ENCODE measurements at regions not wholly inside any gene's neighbourhood (a gene's known extent, or its start where the extent isn't known, plus 50 kb on each side); places are given as distances from the start of the nearest gene placed in this dataset.

DNA sequence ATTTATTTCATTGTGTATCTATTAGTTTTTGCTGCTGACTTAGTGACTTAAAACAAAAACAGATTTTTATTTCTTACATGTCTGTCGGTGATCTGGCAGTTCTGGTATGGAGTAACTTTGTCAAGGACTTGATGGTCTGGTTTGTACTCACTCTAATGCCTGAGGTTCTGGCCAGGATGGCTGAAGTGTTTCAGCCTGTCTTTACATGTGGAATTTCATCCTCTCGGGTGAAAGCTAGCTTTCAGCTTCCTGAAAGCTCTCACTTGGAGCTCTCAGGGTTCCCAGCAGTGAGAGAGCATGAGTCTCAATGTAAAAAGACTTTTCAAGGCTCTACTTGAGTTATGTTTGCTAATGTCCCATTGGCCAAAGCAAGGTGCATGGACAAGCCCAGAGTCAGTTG is 216.4 kb downstream of the NR4A2 start:
- TF ChIP-seq, protein P1, sequence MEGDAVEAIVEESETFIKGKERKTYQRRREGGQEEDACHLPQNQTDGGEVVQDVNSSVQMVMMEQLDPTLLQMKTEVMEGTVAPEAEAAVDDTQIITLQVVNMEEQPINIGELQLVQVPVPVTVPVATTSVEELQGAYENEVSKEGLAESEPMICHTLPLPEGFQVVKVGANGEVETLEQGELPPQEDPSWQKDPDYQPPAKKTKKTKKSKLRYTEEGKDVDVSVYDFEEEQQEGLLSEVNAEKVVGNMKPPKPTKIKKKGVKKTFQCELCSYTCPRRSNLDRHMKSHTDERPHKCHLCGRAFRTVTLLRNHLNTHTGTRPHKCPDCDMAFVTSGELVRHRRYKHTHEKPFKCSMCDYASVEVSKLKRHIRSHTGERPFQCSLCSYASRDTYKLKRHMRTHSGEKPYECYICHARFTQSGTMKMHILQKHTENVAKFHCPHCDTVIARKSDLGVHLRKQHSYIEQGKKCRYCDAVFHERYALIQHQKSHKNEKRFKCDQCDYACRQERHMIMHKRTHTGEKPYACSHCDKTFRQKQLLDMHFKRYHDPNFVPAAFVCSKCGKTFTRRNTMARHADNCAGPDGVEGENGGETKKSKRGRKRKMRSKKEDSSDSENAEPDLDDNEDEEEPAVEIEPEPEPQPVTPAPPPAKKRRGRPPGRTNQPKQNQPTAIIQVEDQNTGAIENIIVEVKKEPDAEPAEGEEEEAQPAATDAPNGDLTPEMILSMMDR (IDR thresholded peaks at IDR 0.05; ENCODE audit: partially characterized antibody, unreplicated experiment): no peak
- H3K27ac Mint-ChIP-seq (ENCODE audit: unreplicated experiment): no peak overlapping the region
- no peak for DNase-seq
- no peaks in the 10 kb centered on the region for H3K36me3 Mint-ChIP-seq (ENCODE audit: unreplicated experiment)
- H3K4me3 Mint-ChIP-seq (ENCODE audit: unreplicated experiment): no peak overlapping the region
- no peaks in the 10 kb centered on the region for H3K27me3 Mint-ChIP-seq (ENCODE audit: unreplicated experiment)
- H3K9me3 Mint-ChIP-seq (ENCODE audit: unreplicated experiment): no peaks in the 10 kb centered on the region
- no peaks in the 10 kb centered on the region for H3K4me1 Mint-ChIP-seq (ENCODE audit: low read depth, unreplicated experiment)

DNA sequence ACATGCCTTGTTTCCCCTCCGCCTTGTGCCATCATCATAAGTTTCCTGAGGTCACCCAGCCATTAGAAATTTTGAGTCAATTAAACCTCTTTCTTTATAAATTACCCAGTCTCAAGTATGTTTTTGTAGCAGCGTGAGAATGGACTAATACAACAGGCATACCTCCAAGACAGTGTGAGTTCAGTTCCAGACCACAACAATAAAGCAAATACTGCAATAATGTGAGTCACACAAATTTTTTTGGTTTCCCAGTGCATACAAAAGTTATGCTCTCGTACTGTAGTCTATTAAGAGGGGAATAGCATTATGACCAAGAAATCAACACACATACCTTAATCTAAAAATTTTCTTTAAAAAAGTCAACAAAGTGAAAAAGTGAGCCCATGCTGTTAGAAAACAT is 217.2 kb downstream of the NR4A2 start:
- Mint-ChIP-seq H3K27me3 (ENCODE audit: unreplicated experiment) (no peaks in the 10 kb centered on the region), H3K4me1 (ENCODE audit: low read depth, unreplicated experiment) (no peaks in the 10 kb centered on the region), H3K9me3 (ENCODE audit: unreplicated experiment) (no peaks in the 10 kb centered on the region), H3K36me3 (ENCODE audit: unreplicated experiment) (no peaks in the 10 kb centered on the region), H3K4me3 (ENCODE audit: unreplicated experiment) (no peak overlapping the region), H3K27ac (ENCODE audit: unreplicated experiment) (no peak overlapping the region)
- DNase-seq: no peak
- TF ChIP-seq, protein P1 (IDR thresholded peaks at IDR 0.05; ENCODE audit: partially characterized antibody, unreplicated experiment): no peak

DNA sequence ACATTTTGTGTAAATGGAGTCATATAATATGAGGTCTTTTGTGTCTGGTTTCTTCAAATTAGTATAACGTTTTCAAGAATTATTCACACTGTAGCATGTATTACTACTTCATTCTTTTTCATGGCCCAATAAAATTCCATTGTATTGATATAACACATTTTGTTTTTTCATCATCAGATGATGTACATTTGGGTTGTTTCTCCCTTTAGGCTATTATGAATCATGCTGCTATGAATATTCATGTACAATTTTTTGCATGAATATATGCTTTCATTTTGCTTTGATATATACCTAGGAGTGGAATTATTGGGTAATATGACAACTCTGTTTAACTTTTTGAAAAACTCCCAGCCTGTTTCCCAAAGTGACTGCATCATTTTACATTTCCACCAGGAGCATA is 220.2 kb downstream of the NR4A2 start:
- no peaks in the 10 kb centered on the region for H3K4me1 Mint-ChIP-seq (ENCODE audit: low read depth, unreplicated experiment)
- DNase-seq: no peak

DNA sequence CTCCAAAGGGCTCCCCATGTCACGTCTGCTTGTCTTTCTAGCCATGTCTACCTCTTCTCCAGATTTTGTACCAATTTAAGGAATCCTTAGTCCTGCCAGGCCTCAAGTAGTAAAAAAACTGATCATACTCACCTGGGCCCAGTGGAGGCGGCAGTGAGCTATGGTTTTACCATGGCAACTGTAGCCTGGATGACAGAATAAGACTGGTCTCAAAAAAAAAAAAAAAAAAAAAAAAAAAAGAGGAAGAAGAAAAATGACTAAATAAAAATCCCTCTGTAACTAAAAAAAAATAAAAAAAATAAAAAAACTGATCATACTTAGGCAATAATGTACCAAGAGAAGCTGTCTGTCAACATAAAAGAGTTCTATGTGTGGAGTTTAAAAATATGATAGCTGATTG is 221.6 kb downstream of the NR4A2 start:
- TF ChIP-seq, protein P1 (IDR thresholded peaks at IDR 0.05; ENCODE audit: partially characterized antibody, unreplicated experiment): no peak
- Mint-ChIP-seq H3K27me3 (ENCODE audit: unreplicated experiment) (no peaks in the 10 kb centered on the region), H3K9me3 (ENCODE audit: unreplicated experiment) (no peaks in the 10 kb centered on the region), H3K36me3 (ENCODE audit: unreplicated experiment) (no peaks in the 10 kb centered on the region), H3K27ac (ENCODE audit: unreplicated experiment) (no peak overlapping the region), H3K4me1 (ENCODE audit: low read depth, unreplicated experiment) (no peaks in the 10 kb centered on the region), H3K4me3 (ENCODE audit: unreplicated experiment) (no peak overlapping the region)
- DNase-seq: peak; percentile 36

More for the DNA sequence above, 220.2 kb downstream of the NR4A2 start:
- Mint-ChIP-seq H3K27me3 (ENCODE audit: unreplicated experiment) (no peaks in the 10 kb centered on the region), H3K4me3 (ENCODE audit: unreplicated experiment) (no peak overlapping the region), H3K36me3 (ENCODE audit: unreplicated experiment) (no peaks in the 10 kb centered on the region), H3K9me3 (ENCODE audit: unreplicated experiment) (no peaks in the 10 kb centered on the region), H3K27ac (ENCODE audit: unreplicated experiment) (no peak overlapping the region)
- TF ChIP-seq, protein P1 (IDR thresholded peaks at IDR 0.05; ENCODE audit: partially characterized antibody, unreplicated experiment): no peak

DNA sequence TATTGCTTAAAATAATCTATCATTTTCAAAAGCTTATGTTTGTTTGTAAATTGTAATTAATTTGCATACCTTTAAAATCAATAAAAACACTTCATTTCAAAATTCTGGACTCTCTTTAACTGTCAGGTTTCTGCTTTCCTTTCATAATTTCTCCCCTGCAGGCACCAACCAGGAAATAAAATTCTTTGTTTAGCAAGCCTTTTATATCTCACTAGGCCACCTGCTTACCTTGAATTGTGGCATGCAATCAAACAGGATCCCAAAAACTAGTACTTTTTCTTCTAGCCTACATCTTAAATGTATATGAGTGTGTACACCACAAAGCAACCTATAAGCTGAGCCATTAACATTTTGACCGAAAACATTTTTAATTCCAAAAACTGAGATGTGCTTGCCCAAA is 233.1 kb downstream of the NR4A2 start:
- Mint-ChIP-seq H3K36me3 (ENCODE audit: unreplicated experiment) (no peaks in the 10 kb centered on the region), H3K4me3 (ENCODE audit: unreplicated experiment) (no peak overlapping the region), H3K4me1 (ENCODE audit: low read depth, unreplicated experiment) (no peaks in the 10 kb centered on the region), H3K27ac (ENCODE audit: unreplicated experiment) (no peak overlapping the region), H3K27me3 (ENCODE audit: unreplicated experiment) (no peaks in the 10 kb centered on the region), H3K9me3 (ENCODE audit: unreplicated experiment) (no peaks in the 10 kb centered on the region)
- TF ChIP-seq, protein P1 (IDR thresholded peaks at IDR 0.05; ENCODE audit: partially characterized antibody, unreplicated experiment): no peak
- no peak for DNase-seq

All from glutamatergic neuron (in vitro differentiated cells).